OCI-LY3 (cell line): ENCODE measurements at regions not wholly inside any gene's neighbourhood (a gene's known extent, or its start where the extent isn't known, plus 50 kb on each side); places are given as distances from the start of the nearest gene placed in this dataset.

Experiments used
- H2AFZ ChIP-seq: fragments of 200-600, 300-600 bp; shearing (Covaris generic); 2 replicates; pipeline ENCODE4 v1.6.0; 2014; ENCODE audit warnings: antibody characterized with exemption, low read depth, low read length
- H3K27ac ChIP-seq: fragments of 200-600, 300-600 bp; sonication (generic); 2 replicates; pipeline ENCODE4 v1.5.1; 2014; ENCODE audit warnings: mild to moderate bottlenecking, low read length, moderate library complexity, mixed read lengths
- H3K27me3 ChIP-seq: fragments of 200-600, 300-600 bp; sonication (generic); 2 replicates; pipeline ENCODE4 v1.6.1; 2014; ENCODE audit warnings: low read depth, low read length, mixed read lengths
- H3K36me3 ChIP-seq: fragments of 200-600, 300-600 bp; sonication (generic); replicated peaks from 2 replicates; pipeline ENCODE3; 2014; ENCODE audit warnings: low read depth, low read length, mixed read lengths
- H3K4me1 ChIP-seq: fragments of 300-600, 200-600 bp; sonication (generic); 2 replicates; pipeline ENCODE4 v1.6.1; 2014; ENCODE audit warnings: low read length, mixed read lengths
- H3K4me2 ChIP-seq: fragments of 200-600, 300-600 bp; sonication (generic); 2 replicates; pipeline ENCODE4 v1.6.1; 2014; ENCODE audit warnings: low read length, mixed read lengths
- H3K4me3 ChIP-seq: fragments of 300-600, 200-600 bp; sonication (generic); 2 replicates; pipeline ENCODE4 v1.5.1; 2014; ENCODE audit warnings: antibody characterized with exemption, mild to moderate bottlenecking, low read length, moderate library complexity
- H3K79me2 ChIP-seq: fragments of 300-600, 200-600 bp; shearing (Covaris generic); 2 replicates; pipeline ENCODE4 v1.6.1; 2014; ENCODE audit warnings: mild to moderate bottlenecking, low read length, mixed read lengths
- H3K9ac ChIP-seq: fragments of 300-600, 200-600 bp; shearing (Covaris generic); 2 replicates; pipeline ENCODE4 v1.6.0; 2014; ENCODE audit warnings: mild to moderate bottlenecking, low read length, moderate library complexity
- H3K9me3 ChIP-seq: fragments of 200-600, 300-600 bp; shearing (Covaris generic); 2 replicates; pipeline ENCODE4 v1.6.1; 2014; ENCODE audit warnings: low read length, mixed read lengths; ENCODE audit not compliant: insufficient read depth
- H4K20me1 ChIP-seq: fragments of 200-600, 300-600 bp; sonication (generic); 2 replicates; pipeline ENCODE4 v1.6.1; 2016; ENCODE audit warnings: low read length, mixed read lengths; ENCODE audit not compliant: insufficient read depth
- EZH2phosphoT487 ChIP-seq: fragments of 200-600 bp; shearing (Covaris generic); IDR thresholded peaks from 2 replicates; pipeline ENCODE4 v1.6.1; 2018; ENCODE audit warnings: antibody characterized with exemption, mixed run types, low read depth
- TF ChIP-seq, protein P1 (sequence below): fragments of 200-600, 300-600 bp; sonication (generic); IDR thresholded peaks from 2 replicates; pipeline ENCODE4 v1.5.1; 2014; ENCODE audit warnings: antibody characterized with exemption, low read length, low read depth

DNA sequence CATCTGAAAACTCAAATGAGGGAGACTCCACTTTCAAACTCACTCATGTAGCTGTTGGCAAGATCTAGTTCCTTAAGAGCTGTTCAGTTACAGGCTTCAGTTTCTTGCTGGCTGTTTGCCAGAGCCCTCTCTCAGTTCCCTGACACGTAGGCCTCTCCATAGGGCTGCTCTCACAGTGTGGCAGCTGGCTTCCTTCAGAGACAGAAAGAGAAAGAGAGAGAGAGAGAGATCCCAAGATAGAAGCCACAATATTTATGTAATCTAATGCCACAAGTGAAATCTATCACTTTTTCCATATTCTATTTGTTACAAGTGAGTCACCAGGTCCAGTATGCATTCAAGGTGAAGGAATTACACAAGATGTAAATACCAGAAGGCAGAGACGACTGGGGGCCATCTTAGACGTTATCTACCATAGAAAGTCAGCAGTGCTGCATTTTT lies 168.8 kb downstream of the RCN1 start:
- no peak overlapping the region; the same call in 1 of the 2 replicates for H3K9ac ChIP-seq
- TF ChIP-seq, protein P1, sequence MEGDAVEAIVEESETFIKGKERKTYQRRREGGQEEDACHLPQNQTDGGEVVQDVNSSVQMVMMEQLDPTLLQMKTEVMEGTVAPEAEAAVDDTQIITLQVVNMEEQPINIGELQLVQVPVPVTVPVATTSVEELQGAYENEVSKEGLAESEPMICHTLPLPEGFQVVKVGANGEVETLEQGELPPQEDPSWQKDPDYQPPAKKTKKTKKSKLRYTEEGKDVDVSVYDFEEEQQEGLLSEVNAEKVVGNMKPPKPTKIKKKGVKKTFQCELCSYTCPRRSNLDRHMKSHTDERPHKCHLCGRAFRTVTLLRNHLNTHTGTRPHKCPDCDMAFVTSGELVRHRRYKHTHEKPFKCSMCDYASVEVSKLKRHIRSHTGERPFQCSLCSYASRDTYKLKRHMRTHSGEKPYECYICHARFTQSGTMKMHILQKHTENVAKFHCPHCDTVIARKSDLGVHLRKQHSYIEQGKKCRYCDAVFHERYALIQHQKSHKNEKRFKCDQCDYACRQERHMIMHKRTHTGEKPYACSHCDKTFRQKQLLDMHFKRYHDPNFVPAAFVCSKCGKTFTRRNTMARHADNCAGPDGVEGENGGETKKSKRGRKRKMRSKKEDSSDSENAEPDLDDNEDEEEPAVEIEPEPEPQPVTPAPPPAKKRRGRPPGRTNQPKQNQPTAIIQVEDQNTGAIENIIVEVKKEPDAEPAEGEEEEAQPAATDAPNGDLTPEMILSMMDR, result no peak
- no peak for TF ChIP-seq EZH2phosphoT487
- no peaks in the 10 kb centered on the region for H3K9me3 ChIP-seq
- H3K79me2 ChIP-seq, result no peaks in the 10 kb centered on the region
- no peaks in the 10 kb centered on the region for H3K36me3 ChIP-seq
- peak overlapping the region; percentile 70 for H3K4me2 ChIP-seq
- H3K4me1 ChIP-seq, result peaks cover 44% of the 10 kb centered on the region
- H4K20me1 ChIP-seq, result no peaks in the 10 kb centered on the region
- no peaks in the 10 kb centered on the region for H3K27me3 ChIP-seq
- H3K4me3 ChIP-seq, result peak overlapping the region; percentile 38; the same call in 1 of the 2 replicates
- H3K27ac ChIP-seq, result peak overlapping the region; percentile 77
- no peak overlapping the region for H2AFZ ChIP-seq

DNA sequence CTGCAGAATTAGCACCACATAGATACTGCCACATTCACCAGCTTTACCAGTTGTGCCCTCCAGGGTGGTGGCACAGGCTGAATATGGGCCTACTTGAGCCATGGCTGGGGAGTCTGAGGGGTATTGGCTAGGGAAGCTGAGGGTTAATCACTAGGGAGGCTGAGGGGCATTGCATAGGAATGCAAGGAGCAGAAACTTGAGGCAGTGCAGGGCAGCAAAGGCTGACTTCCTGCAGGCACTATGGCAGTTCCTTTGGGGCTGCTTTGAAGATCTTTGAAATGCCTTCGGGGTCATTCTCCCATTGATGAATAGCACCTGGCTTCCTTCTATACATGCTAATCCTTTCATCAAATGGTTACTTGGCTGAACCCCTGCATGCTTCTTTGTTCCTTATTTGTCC lies 171.5 kb downstream of the RCN1 start:
- Histone ChIP-seq H3K4me3 (no peak overlapping the region), H3K27ac (no peak overlapping the region), H3K36me3 (no peaks in the 10 kb centered on the region), H3K79me2 (no peaks in the 10 kb centered on the region), H3K27me3 (no peaks in the 10 kb centered on the region), H3K9me3 (no peaks in the 10 kb centered on the region), H3K4me1 (peaks cover 31% of the 10 kb centered on the region), H4K20me1 (no peaks in the 10 kb centered on the region), H3K4me2 (no peak overlapping the region), H3K9ac (no peak overlapping the region), H2AFZ (no peak overlapping the region)
- no peak for TF ChIP-seq EZH2phosphoT487

DNA sequence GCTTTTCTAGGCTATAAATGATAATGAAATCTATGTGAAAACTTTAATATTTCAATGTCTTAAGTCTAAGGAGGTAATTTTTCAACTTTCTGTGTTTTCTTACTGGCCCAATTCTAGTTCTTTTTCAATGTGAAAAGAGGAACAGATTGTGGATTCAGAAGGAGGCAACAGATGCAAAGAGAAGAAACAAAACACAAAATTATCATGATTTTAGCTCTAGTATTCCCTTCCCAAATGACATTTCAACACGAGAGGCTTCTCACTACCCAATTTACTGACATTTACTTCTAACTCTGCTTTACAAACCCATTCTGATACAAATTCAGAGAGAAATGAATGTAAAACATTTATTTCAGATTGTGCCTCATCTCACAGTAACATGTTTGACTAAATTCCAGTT lies 169.4 kb downstream of the WT1 start:
- peaks cover 2% of the 10 kb centered on the region; the same call in 1 of the 2 replicates for H3K27me3 ChIP-seq
- no peak overlapping the region for H3K4me3 ChIP-seq
- H3K9me3 ChIP-seq, result no peaks in the 10 kb centered on the region
- no peaks in the 10 kb centered on the region for H3K79me2 ChIP-seq
- H2AFZ ChIP-seq, result no peak overlapping the region
- no peaks in the 10 kb centered on the region for H3K36me3 ChIP-seq
- H3K4me2 ChIP-seq, result no peak overlapping the region
- H3K4me1 ChIP-seq, result no peaks in the 10 kb centered on the region
- no peaks in the 10 kb centered on the region for H4K20me1 ChIP-seq
- TF ChIP-seq, protein P1, result no peak
- no peak for TF ChIP-seq EZH2phosphoT487
- H3K27ac ChIP-seq, result no peak overlapping the region
- H3K9ac ChIP-seq, result no peak overlapping the region

DNA sequence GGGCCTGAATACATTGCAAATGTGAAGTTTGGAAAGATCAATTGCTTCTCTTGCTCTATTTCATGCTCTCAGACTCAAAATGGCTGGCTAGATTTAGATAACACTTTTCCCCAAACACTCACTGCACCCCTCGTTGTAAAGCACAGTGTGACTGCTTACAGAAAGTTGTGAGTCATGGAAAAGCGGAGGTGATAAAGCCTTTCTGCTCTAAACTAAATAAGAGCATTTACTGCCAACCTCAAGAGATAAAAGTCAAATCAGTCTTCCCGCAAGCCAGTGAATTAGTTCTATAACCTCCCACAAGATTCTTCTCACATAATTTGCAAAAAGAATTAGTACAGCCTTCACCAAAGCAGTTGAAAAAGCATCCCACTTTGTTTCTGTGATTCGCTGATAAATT lies 168.7 kb downstream of the WT1 start:
- Histone ChIP-seq H3K79me2 (no peaks in the 10 kb centered on the region), H4K20me1 (no peaks in the 10 kb centered on the region), H2AFZ (no peak overlapping the region), H3K4me3 (no peak overlapping the region), H3K4me2 (no peak overlapping the region), H3K27me3 (peaks cover 6% of the 10 kb centered on the region; the same call in 1 of the 2 replicates), H3K9me3 (no peaks in the 10 kb centered on the region), H3K36me3 (no peaks in the 10 kb centered on the region), H3K9ac (no peak overlapping the region), H3K27ac (no peak overlapping the region), H3K4me1 (no peaks in the 10 kb centered on the region)
- no peak for TF ChIP-seq EZH2phosphoT487
- TF ChIP-seq, protein P1, result no peak
